Neuronal stem cell (in vitro differentiated cells): ENCODE measurements at regions not wholly inside any gene's neighbourhood (a gene's known extent, or its start where the extent isn't known, plus 50 kb on each side); places are given as distances from the start of the nearest gene placed in this dataset.

Source experiments
- DNase-seq: peaks from one replicate; pipeline ENCODE4 v3.0.0-alpha.2; 2013; ENCODE audit warnings: low spot score
- H2AFZ ChIP-seq: one replicate; pipeline ENCODE4 v1.6.1; 2013; ENCODE audit warnings: mild to moderate bottlenecking, low read length, inconsistent platforms
- H2AK5ac ChIP-seq: 2 replicates; pipeline ENCODE4 v1.6.1; 2013; ENCODE audit warnings: low read depth, mild to moderate bottlenecking, inconsistent platforms, low read length, moderate library complexity, mixed read lengths
- H2BK120ac ChIP-seq: 2 replicates; pipeline ENCODE4 v1.6.1; 2013; ENCODE audit warnings: low read depth, mild to moderate bottlenecking, inconsistent platforms, low read length, moderate library complexity, mixed read lengths
- H2BK12ac ChIP-seq: one replicate; pipeline ENCODE4 v1.6.1; 2013; ENCODE audit warnings: low read length, inconsistent platforms
- H2BK15ac ChIP-seq: 2 replicates; pipeline ENCODE4 v1.6.1; 2013; ENCODE audit warnings: mild to moderate bottlenecking, low read length, inconsistent platforms, mixed read lengths
- H2BK5ac ChIP-seq: one replicate; pipeline ENCODE4 v1.6.1; 2013; ENCODE audit warnings: inconsistent platforms, mild to moderate bottlenecking, low read length, moderate library complexity
- H3K14ac ChIP-seq: one replicate; pipeline ENCODE4 v1.6.1; 2013; ENCODE audit warnings: low read length, inconsistent platforms
- H3K18ac ChIP-seq: 2 replicates; pipeline ENCODE4 v1.6.1; 2013; ENCODE audit warnings: low read length, inconsistent platforms
- H3K23ac ChIP-seq: 2 replicates; pipeline ENCODE4 v1.6.1; 2013; ENCODE audit warnings: low read depth, mild to moderate bottlenecking, mixed read lengths, low read length, inconsistent platforms; ENCODE audit not compliant: poor library complexity
- H3K27ac ChIP-seq: replicated peaks from 3 replicates; pipeline ENCODE4 v1.5.1; 2013; ENCODE audit warnings: low read length, inconsistent platforms
- H3K27me3 ChIP-seq, 3 experiments: 2 replicates each; pipeline ENCODE4 v1.6.1; 2013; ENCODE audit warnings: low read length in 3 of 3, mild to moderate bottlenecking in 2 of 3, inconsistent platforms in 1 of 3, low read depth in 1 of 3, mixed read lengths in 1 of 3, moderate library complexity in 1 of 3; ENCODE audit not compliant: control insufficient read depth in 3 of 3, insufficient read depth in 3 of 3
- H3K36me3 ChIP-seq, 2 donors: replicated peaks in 1 of 2; 2 replicates each; pipeline ENCODE4 v1.6.1; 2013; ENCODE audit warnings: low read length in 2 of 2; ENCODE audit not compliant: control insufficient read depth in 2 of 2, insufficient read depth in 2 of 2
- H3K4ac ChIP-seq: 2 replicates; pipeline ENCODE4 v1.6.1; 2013; ENCODE audit warnings: inconsistent platforms, mild to moderate bottlenecking, low read length, moderate library complexity
- H3K4me1 ChIP-seq, 2 donors: 1 replicate in 1 of 2; 2 replicates in 1 of 2; pipeline ENCODE4 v1.6.1; 2013; ENCODE audit warnings: low read length in 2 of 2, low read depth in 1 of 2; ENCODE audit not compliant: control insufficient read depth in 2 of 2, insufficient read depth in 1 of 2
- H3K4me2 ChIP-seq: one replicate; pipeline ENCODE4 v1.6.1; 2013; ENCODE audit warnings: mild to moderate bottlenecking, low read length, inconsistent platforms; ENCODE audit not compliant: insufficient read depth, poor library complexity, severe bottlenecking
- H3K4me3 ChIP-seq, 2 donors: 2 replicates each; pipeline ENCODE4 v1.5.1; 2013; ENCODE audit warnings: low read length in 2 of 2, mild to moderate bottlenecking in 2 of 2, inconsistent platforms in 1 of 2, moderate library complexity in 1 of 2
- H3K79me1 ChIP-seq: one replicate; pipeline ENCODE4 v1.6.1; 2013; ENCODE audit warnings: low read depth, mild to moderate bottlenecking, inconsistent platforms, low read length, moderate library complexity
- H3K9ac ChIP-seq: one replicate; pipeline ENCODE4 v1.6.1; 2013; ENCODE audit warnings: mild to moderate bottlenecking, low read depth, low read length, inconsistent platforms; ENCODE audit not compliant: poor library complexity
- H3K9me3 ChIP-seq, 2 donors: replicated peaks in 1 of 2; 2 replicates each; pipeline versions ENCODE3 to v1.6.1; 2013; ENCODE audit warnings: low read length in 2 of 2, mild to moderate bottlenecking in 2 of 2, inconsistent platforms in 1 of 2, low read depth in 1 of 2, mixed read lengths in 1 of 2, moderate library complexity in 1 of 2; ENCODE audit not compliant: control insufficient read depth in 2 of 2, insufficient read depth in 1 of 2
- H4K8ac ChIP-seq: one replicate; pipeline ENCODE4 v1.6.1; 2013; ENCODE audit warnings: low read depth, mild to moderate bottlenecking, inconsistent platforms, low read length, moderate library complexity
- H4K91ac ChIP-seq: one replicate; pipeline ENCODE4 v1.6.1; 2013; ENCODE audit warnings: low read length, low read depth, mild to moderate bottlenecking, inconsistent platforms; ENCODE audit not compliant: poor library complexity
- WGBS, 2 donors: extraction: QIAGEN DNeasy Blood & Tissue Kit; methylation state at CpG; one replicate each; pipeline ENCODE4 v1.1.7; 2013; ENCODE audit warnings: missing lambda C conversion rate in 2 of 2, mixed read lengths in 1 of 2; ENCODE audit not compliant: insufficient read length in 2 of 2, insufficient replicate concordance in 1 of 2; ENCODE audit errors: extremely low coverage in 2 of 2; 5-methylcytosine and 5-hydroxymethylcytosine counted together

GRCh38 chr2:167524786-167525185, 636.5 kb downstream of the XIRP2 start:
- no peak overlapping the region for H2BK120ac ChIP-seq
- no peak overlapping the region for H2AFZ ChIP-seq
- no peak overlapping the region for H2BK15ac ChIP-seq
- H3K9ac ChIP-seq, result no peak overlapping the region
- no peak overlapping the region for H4K8ac ChIP-seq
- no peaks in the 10 kb centered on the region for H3K36me3 ChIP-seq
- no CpG with 5 or more reads among the region's 2 CpGs for WGBS, 2 donors
- H3K79me1 ChIP-seq, result no peaks in the 10 kb centered on the region
- no peak overlapping the region for H4K91ac ChIP-seq
- H3K27ac ChIP-seq, result no peak overlapping the region
- H3K27me3 ChIP-seq, result no peaks in the 10 kb centered on the region
- H3K4me1 ChIP-seq, result peaks cover 0 to 5% of the 10 kb centered on the region in 2 donors
- no peak overlapping the region for H2BK5ac ChIP-seq
- no peak overlapping the region for H2AK5ac ChIP-seq
- no peak overlapping the region for H3K14ac ChIP-seq
- H3K4me3 ChIP-seq, result no peak overlapping the region
- H3K18ac ChIP-seq, result no peak overlapping the region
- H2BK12ac ChIP-seq, result no peak overlapping the region
- H3K23ac ChIP-seq, result no peak overlapping the region
- no peak overlapping the region for H3K4ac ChIP-seq
- no peaks in the 10 kb centered on the region for H3K9me3 ChIP-seq
- DNase-seq, result no peak
- no peak overlapping the region for H3K4me2 ChIP-seq

- H3K4ac ChIP-seq, result no peak overlapping the region
- H2BK120ac ChIP-seq, result no peak overlapping the region
- no CpG with 5 or more reads among the region's 2 CpGs for WGBS, 2 donors
- H3K18ac ChIP-seq, result no peak overlapping the region
- DNase-seq, result no peak
- H2BK12ac ChIP-seq, result no peak overlapping the region
- no peak overlapping the region for H3K9ac ChIP-seq
- H2AK5ac ChIP-seq, result no peak overlapping the region
- H3K14ac ChIP-seq, result no peak overlapping the region
- H3K36me3 ChIP-seq, result no peaks in the 10 kb centered on the region
- H3K27me3 ChIP-seq, result no peaks in the 10 kb centered on the region
- no peak overlapping the region for H2BK5ac ChIP-seq
- H3K23ac ChIP-seq, result no peak overlapping the region
- H3K27ac ChIP-seq, result no peak overlapping the region
- H3K4me3 ChIP-seq, result no peak overlapping the region
- H3K9me3 ChIP-seq, result no peaks in the 10 kb centered on the region
- H3K4me2 ChIP-seq, result no peak overlapping the region
- H2AFZ ChIP-seq, result no peak overlapping the region
- H4K91ac ChIP-seq, result no peak overlapping the region
- no peak overlapping the region for H4K8ac ChIP-seq
- peaks cover 2% of the 10 kb centered on the region for H3K79me1 ChIP-seq
- no peak overlapping the region for H2BK15ac ChIP-seq
- peaks cover 0 to 2% of the 10 kb centered on the region in 2 donors for H3K4me1 ChIP-seq
Observed at GRCh38 chr2:167510071-167510759, 621.9 kb downstream of the XIRP2 start.

GRCh38 chr2:167509586-167509985, 621.3 kb downstream of the XIRP2 start:
- H3K79me1 ChIP-seq, result peaks cover 2% of the 10 kb centered on the region
- no peak overlapping the region for H3K4ac ChIP-seq
- no peak overlapping the region for H2AK5ac ChIP-seq
- H2BK15ac ChIP-seq, result no peak overlapping the region
- no peak overlapping the region for H3K9ac ChIP-seq
- H2BK120ac ChIP-seq, result no peak overlapping the region
- H3K4me2 ChIP-seq, result no peak overlapping the region
- no peaks in the 10 kb centered on the region for H3K36me3 ChIP-seq
- no peak overlapping the region for H4K8ac ChIP-seq
- no peak overlapping the region for H3K18ac ChIP-seq
- no peaks in the 10 kb centered on the region for H3K9me3 ChIP-seq
- no CpG with 5 or more reads among the region's 4 CpGs for WGBS, 2 donors
- H3K27me3 ChIP-seq, result no peaks in the 10 kb centered on the region
- no peak overlapping the region for H3K23ac ChIP-seq
- no peak overlapping the region for H2BK12ac ChIP-seq
- H3K4me1 ChIP-seq, result peaks cover 0 to 2% of the 10 kb centered on the region in 2 donors
- H3K4me3 ChIP-seq, result no peak overlapping the region
- no peak overlapping the region for H4K91ac ChIP-seq
- H3K14ac ChIP-seq, result no peak overlapping the region
- no peak overlapping the region for H3K27ac ChIP-seq
- H2AFZ ChIP-seq, result peak overlapping the region; percentile 39
- peak; percentile 15 for DNase-seq
- H2BK5ac ChIP-seq, result no peak overlapping the region

GRCh38 chr2:167508709-167509108, 620.4 kb downstream of the XIRP2 start:
- Histone ChIP-seq H3K79me1 (peaks cover 2% of the 10 kb centered on the region), H3K27me3 (no peaks in the 10 kb centered on the region), H3K23ac (no peak overlapping the region), H4K91ac (no peak overlapping the region), H2BK120ac (no peak overlapping the region), H3K27ac (no peak overlapping the region), H3K4ac (no peak overlapping the region), H3K18ac (no peak overlapping the region), H3K36me3 (no peaks in the 10 kb centered on the region), H3K4me1 (peaks cover 0 to 2% of the 10 kb centered on the region in 2 donors), H3K4me2 (no peak overlapping the region), H2BK15ac (no peak overlapping the region), H3K4me3 (no peak overlapping the region), H3K14ac (no peak overlapping the region), H2AFZ (no peak overlapping the region), H3K9me3 (no peaks in the 10 kb centered on the region), H4K8ac (no peak overlapping the region), H2BK12ac (no peak overlapping the region), H3K9ac (no peak overlapping the region), H2AK5ac (no peak overlapping the region), H2BK5ac (no peak overlapping the region)
- no peak for DNase-seq
- no CpG with 5 or more reads among the region's 1 CpG for WGBS, 2 donors
